Brain microvascular endothelial cell (primary cell): ENCODE measurements at regions not wholly inside any gene's neighbourhood (a gene's known extent, or its start where the extent isn't known, plus 50 kb on each side); places are given as distances from the start of the nearest gene placed in this dataset.

Experiments
- DNase-seq: peaks from one replicate; pipeline ENCODE4 v3.0.0-alpha.2; 2020
- H3K27ac ChIP-seq: fragments of 250-450 bp; sonication (Bioruptor Pico); 2 replicates; pipeline ENCODE4 v1.5.1; 2020; ENCODE audit warnings: mild to moderate bottlenecking, moderate library complexity
- H3K27me3 ChIP-seq: fragments of 250-450 bp; sonication (Bioruptor Pico); replicated peaks from 2 replicates; pipeline ENCODE4 v1.5.1; 2020; ENCODE audit warnings: mild to moderate bottlenecking
- H3K36me3 ChIP-seq: fragments of 250-450 bp; sonication (Bioruptor Pico); replicated peaks from 2 replicates; pipeline ENCODE4 v1.5.1; 2020; ENCODE audit warnings: mild to moderate bottlenecking
- H3K4me3 ChIP-seq: 2 replicates; pipeline ENCODE4 v1.5.1; 2011; ENCODE audit warnings: low read depth, mild to moderate bottlenecking, control low read depth, low read length, moderate library complexity
- CTCF ChIP-seq: IDR thresholded peaks from 2 replicates; pipeline ENCODE4 v1.5.1; 2011; ENCODE audit warnings: low read depth, mild to moderate bottlenecking, moderate library complexity, low read length, control low read depth, inconsistent platforms; ENCODE audit errors: missing control alignments
- in situ Hi-C: cut with HindIII; loops from 2 replicates; pipeline ENCODE4 v1.10.0; 2017; ENCODE audit warnings: low sequenced_read_pairs, low pct_ligation_motif_present

GRCh38 chr6:126764671-126765070, 353.8 kb upstream of the RSPO3 start:
- no peak for DNase-seq
- Histone ChIP-seq H3K27ac (no peak overlapping the region), H3K27me3 (no peaks in the 10 kb centered on the region), H3K4me3 (no peak overlapping the region), H3K36me3 (no peaks in the 10 kb centered on the region)
- in situ Hi-C loops = no loop called here
- no peak for TF ChIP-seq CTCF

- no peak for TF ChIP-seq CTCF
- Histone ChIP-seq H3K4me3 (no peak overlapping the region), H3K27ac (no peak overlapping the region), H3K36me3 (no peaks in the 10 kb centered on the region), H3K27me3 (no peaks in the 10 kb centered on the region)
- no peak for DNase-seq
- in situ Hi-C loops = no loop called here
Observed at GRCh38 chr6:126766820-126767219, 351.7 kb upstream of the RSPO3 start.

- Histone ChIP-seq H3K4me3 (no peak overlapping the region), H3K27ac (no peak overlapping the region), H3K36me3 (no peaks in the 10 kb centered on the region), H3K27me3 (no peaks in the 10 kb centered on the region)
- in situ Hi-C loops = no loop called here
- TF ChIP-seq CTCF = no peak
- no peak for DNase-seq
Observed at GRCh38 chr6:126767711-126768110, 350.8 kb upstream of the RSPO3 start.

GRCh38 chr6:126770176-126770575, 348.3 kb upstream of the RSPO3 start:
- H3K4me3 ChIP-seq = no peak overlapping the region
- in situ Hi-C loops = no loop called here
- DNase-seq = no peak
- H3K27ac ChIP-seq = no peak overlapping the region
- H3K36me3 ChIP-seq = no peaks in the 10 kb centered on the region
- no peak for TF ChIP-seq CTCF
- H3K27me3 ChIP-seq = no peaks in the 10 kb centered on the region

GRCh38 chr6:126773112-126773805, 345.2 kb upstream of the RSPO3 start:
- Histone ChIP-seq H3K36me3 (no peaks in the 10 kb centered on the region), H3K27ac (peak overlapping the region; percentile 72), H3K27me3 (no peaks in the 10 kb centered on the region), H3K4me3 (no peak overlapping the region)
- peak; percentile 85 for DNase-seq
- no peak for TF ChIP-seq CTCF
- in situ Hi-C loops = no loop called here

- Histone ChIP-seq H3K27ac (no peak overlapping the region), H3K36me3 (no peaks in the 10 kb centered on the region), H3K4me3 (no peak overlapping the region), H3K27me3 (no peaks in the 10 kb centered on the region)
- in situ Hi-C loops = no loop called here
- TF ChIP-seq CTCF = no peak
- no peak for DNase-seq
Observed at GRCh38 chr6:126779331-126779730, 339.1 kb upstream of the RSPO3 start.
